PC-3 (cell line): ENCODE measurements at regions not wholly inside any gene's neighbourhood (a gene's known extent, or its start where the extent isn't known, plus 50 kb on each side); places are given as distances from the start of the nearest gene placed in this dataset.

Experiments used
- EZH2 ChIP-seq: fragments of 300-600 bp; sonication (generic); IDR thresholded peaks from one replicate; pipeline ENCODE4 v1.6.1; 2017; ENCODE audit warnings: antibody characterized with exemption, mild to moderate bottlenecking, low read length; ENCODE audit not compliant: unreplicated experiment
- EZH2phosphoT487 ChIP-seq: fragments of 300-600 bp; sonication (generic); IDR thresholded peaks from 2 replicates; pipeline ENCODE4 v1.6.1; 2018; ENCODE audit warnings: mild to moderate bottlenecking, antibody characterized with exemption, low read length, borderline replicate concordance
- TF ChIP-seq, protein P1 (sequence below): fragments of 300-600 bp; sonication (generic); conservative IDR thresholded peaks from 2 replicates; pipeline ENCODE4 v1.5.1; 2017; ENCODE audit warnings: antibody characterized with exemption, low read depth, mild to moderate bottlenecking, low read length

GRCh38 chr5:155850370-155850769 is 476.6 kb upstream of the SGCD start:
- TF ChIP-seq EZH2 (no peak), EZH2phosphoT487 (no peak)
- TF ChIP-seq, protein P1, sequence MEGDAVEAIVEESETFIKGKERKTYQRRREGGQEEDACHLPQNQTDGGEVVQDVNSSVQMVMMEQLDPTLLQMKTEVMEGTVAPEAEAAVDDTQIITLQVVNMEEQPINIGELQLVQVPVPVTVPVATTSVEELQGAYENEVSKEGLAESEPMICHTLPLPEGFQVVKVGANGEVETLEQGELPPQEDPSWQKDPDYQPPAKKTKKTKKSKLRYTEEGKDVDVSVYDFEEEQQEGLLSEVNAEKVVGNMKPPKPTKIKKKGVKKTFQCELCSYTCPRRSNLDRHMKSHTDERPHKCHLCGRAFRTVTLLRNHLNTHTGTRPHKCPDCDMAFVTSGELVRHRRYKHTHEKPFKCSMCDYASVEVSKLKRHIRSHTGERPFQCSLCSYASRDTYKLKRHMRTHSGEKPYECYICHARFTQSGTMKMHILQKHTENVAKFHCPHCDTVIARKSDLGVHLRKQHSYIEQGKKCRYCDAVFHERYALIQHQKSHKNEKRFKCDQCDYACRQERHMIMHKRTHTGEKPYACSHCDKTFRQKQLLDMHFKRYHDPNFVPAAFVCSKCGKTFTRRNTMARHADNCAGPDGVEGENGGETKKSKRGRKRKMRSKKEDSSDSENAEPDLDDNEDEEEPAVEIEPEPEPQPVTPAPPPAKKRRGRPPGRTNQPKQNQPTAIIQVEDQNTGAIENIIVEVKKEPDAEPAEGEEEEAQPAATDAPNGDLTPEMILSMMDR: no peak
